ENCODE measurements at regions not wholly inside any gene's neighbourhood (a gene's known extent, or its start where the extent isn't known, plus 50 kb on each side); places are given as distances from the start of the nearest gene placed in this dataset.

DNA sequence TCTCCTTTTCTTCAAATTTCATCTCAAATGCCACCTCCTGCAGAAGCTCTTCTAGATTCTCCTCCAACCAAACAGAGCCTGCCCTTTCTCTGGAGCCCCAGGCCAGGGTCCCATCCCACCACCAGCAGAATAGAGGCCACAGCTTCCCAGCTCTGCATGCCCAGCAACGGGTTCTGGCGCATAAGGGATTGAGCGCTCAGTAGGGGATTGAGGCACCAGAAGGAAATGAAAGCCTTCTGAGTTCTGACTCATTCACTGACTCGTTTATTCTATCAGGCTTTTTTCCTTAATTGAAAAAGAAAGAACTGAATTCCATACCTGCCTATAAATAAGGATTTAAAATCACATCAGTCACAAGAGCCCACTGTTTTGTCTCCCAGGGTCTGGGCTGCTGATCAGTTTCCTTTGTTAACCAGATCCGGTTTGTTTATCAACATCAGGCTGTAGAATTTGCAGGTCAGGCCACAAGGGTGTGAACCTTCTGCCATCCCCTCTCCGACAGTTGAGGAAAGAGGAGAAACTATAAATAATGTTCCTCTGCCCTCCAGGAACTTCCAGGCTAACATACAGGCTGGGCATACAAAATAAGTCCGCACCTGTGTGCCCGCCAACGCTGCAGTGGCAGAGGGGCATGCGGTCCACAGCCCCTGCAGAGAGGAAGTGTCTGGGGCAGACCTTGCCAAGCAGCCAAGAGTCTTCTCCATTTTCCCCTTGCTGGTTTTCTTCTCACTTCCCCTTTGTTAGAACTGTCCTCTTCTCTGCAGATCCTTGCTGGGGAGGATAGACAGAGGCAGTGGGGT is 63.5 kb upstream of the PRDM11 start:
- no peak for DNase-seq (ENCODE audit: extremely low spot score)
- no peak for TF ChIP-seq FOXK2 (IDR thresholded peaks at IDR 0.05)
- TF ChIP-seq ZNF384 (IDR thresholded peaks at IDR 0.05) = no peak
- no peak for TF ChIP-seq CTBP1 (IDR thresholded peaks at IDR 0.05; ENCODE audit: borderline replicate concordance)
- TF ChIP-seq SUZ12 (IDR thresholded peaks at IDR 0.05) = no peak
- no peak for TF ChIP-seq L3MBTL2 (conservative IDR thresholded peaks at IDR 0.05)
- TF ChIP-seq TARDBP (IDR thresholded peaks at IDR 0.05) = no peak
- TF ChIP-seq ELF4 (IDR thresholded peaks at IDR 0.05) = no peak
- TF ChIP-seq, protein P1, sequence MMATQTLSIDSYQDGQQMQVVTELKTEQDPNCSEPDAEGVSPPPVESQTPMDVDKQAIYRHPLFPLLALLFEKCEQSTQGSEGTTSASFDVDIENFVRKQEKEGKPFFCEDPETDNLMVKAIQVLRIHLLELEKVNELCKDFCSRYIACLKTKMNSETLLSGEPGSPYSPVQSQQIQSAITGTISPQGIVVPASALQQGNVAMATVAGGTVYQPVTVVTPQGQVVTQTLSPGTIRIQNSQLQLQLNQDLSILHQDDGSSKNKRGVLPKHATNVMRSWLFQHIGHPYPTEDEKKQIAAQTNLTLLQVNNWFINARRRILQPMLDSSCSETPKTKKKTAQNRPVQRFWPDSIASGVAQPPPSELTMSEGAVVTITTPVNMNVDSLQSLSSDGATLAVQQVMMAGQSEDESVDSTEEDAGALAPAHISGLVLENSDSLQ (IDR thresholded peaks at IDR 0.05) = no peak
- TF ChIP-seq NFRKB (IDR thresholded peaks at IDR 0.05) = no peak
- no peak for TF ChIP-seq HDGF (IDR thresholded peaks at IDR 0.05; ENCODE audit: borderline replicate concordance)
- no peak for TF ChIP-seq BHLHE40 (IDR thresholded peaks at IDR 0.05; ENCODE audit: borderline replicate concordance)
- no peak for TF ChIP-seq LEF1 (IDR thresholded peaks at IDR 0.05; ENCODE audit: borderline replicate concordance)
- TF ChIP-seq SP1 (IDR thresholded peaks at IDR 0.05) = no peak
- no peak for TF ChIP-seq ARNT (IDR thresholded peaks at IDR 0.05)
- no peak for TF ChIP-seq FOXA1 (IDR thresholded peaks at IDR 0.05)
- no peak for TF ChIP-seq FOXM1 (IDR thresholded peaks at IDR 0.05; ENCODE audit: borderline replicate concordance)
- ChIA-PET CTCF (interaction anchor here (1.8 kb wide), 1 partner anchor 147 kb away, joined by 8 read pairs; no protein-coding TSS in a partner anchor), POLR2A (no interaction called here)

DNA sequence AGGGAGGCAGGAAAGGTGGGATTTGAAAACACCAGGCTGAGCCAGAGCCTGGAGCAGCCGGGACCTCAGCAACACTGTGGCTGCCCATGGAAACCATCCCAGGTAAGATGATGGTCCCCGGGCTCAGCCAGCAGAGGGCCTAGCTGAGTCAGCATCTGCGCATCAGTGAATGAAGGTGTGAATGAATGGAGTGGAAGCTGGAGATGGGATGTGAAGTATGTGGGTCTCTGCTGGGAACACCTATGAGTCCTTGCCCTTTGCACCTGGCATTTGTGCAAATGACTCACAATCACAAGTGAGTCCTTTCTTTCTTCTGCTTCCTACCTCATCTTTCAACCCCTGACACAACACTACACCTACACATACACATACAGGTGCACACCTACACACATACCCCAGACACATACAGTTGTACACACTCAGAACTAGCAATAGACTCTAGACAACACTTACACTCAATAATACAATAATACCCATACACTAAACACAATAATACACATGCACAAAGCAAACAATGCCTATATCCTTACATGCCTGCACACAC is 62.8 kb upstream of the PRDM11 start:
- CTCF ChIA-PET = no interaction called here
- POLR2A ChIA-PET = no interaction called here
- DNase-seq (ENCODE audit: extremely low spot score) = peak; percentile 51
- TF ChIP-seq, protein P1 (IDR thresholded peaks at IDR 0.05) = no peak
- no peak for TF ChIP-seq FOXK2 (IDR thresholded peaks at IDR 0.05)
- no peak for TF ChIP-seq NFRKB (IDR thresholded peaks at IDR 0.05)
- no peak for TF ChIP-seq LEF1 (IDR thresholded peaks at IDR 0.05; ENCODE audit: borderline replicate concordance)
- TF ChIP-seq SP1 (IDR thresholded peaks at IDR 0.05) = no peak
- TF ChIP-seq ZNF384 (IDR thresholded peaks at IDR 0.05) = no peak
- TF ChIP-seq BHLHE40 (IDR thresholded peaks at IDR 0.05; ENCODE audit: borderline replicate concordance) = no peak
- TF ChIP-seq FOXM1 (IDR thresholded peaks at IDR 0.05; ENCODE audit: borderline replicate concordance) = no peak
- no peak for TF ChIP-seq ARNT (IDR thresholded peaks at IDR 0.05)
- TF ChIP-seq ELF4 (IDR thresholded peaks at IDR 0.05) = no peak

DNA sequence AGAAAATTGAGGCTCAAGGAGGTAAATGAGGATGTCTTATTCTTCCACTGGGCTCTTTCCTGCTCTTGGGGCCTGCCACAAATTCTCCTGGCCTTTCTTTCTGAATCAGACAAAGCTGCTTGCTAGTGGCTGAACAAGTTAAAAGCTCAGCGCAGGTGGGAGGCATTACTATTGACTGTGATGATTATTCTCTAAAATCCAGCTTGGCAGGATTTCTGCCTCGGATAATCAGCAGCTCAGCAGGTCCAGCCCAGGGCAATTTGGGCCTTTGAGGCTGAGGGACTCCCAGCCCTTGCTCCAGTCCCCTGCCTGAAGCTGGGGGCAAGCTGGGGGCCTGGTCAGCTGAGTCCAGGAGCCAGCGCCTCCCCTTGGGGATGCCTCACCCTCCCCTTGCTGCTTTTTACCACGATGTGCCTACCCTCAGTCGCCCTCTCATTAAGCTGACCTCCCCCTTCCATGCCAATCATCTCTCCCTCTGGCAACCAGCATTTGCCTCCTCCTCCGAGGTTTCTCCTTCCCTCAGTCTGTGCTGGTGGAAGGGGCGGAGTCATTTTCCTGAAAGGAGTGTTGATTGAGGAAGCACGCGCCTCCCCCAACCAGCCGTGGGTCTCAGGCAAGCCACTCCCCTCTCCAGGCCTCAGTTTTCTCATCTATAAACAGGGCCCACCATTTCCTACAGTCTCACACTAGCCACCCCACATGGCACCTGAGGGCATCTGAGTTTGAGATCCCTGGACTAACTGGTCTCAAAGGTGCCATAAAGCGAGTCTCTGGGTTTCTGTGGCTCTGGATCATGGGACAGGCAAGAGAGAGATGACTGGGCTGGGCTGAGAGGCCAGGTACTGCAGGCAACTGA is 60.6 kb upstream of the PRDM11 start:
- ChIA-PET CTCF (no interaction called here), POLR2A (no interaction called here)
- no peak for DNase-seq (ENCODE audit: extremely low spot score)
- no peak for TF ChIP-seq FOXA1 (IDR thresholded peaks at IDR 0.05)
- TF ChIP-seq FOXM1 (IDR thresholded peaks at IDR 0.05; ENCODE audit: borderline replicate concordance) = no peak
- TF ChIP-seq SUZ12 (IDR thresholded peaks at IDR 0.05) = no peak
- TF ChIP-seq CTBP1 (IDR thresholded peaks at IDR 0.05; ENCODE audit: borderline replicate concordance) = no peak
- no peak for TF ChIP-seq LEF1 (IDR thresholded peaks at IDR 0.05; ENCODE audit: borderline replicate concordance)

DNA sequence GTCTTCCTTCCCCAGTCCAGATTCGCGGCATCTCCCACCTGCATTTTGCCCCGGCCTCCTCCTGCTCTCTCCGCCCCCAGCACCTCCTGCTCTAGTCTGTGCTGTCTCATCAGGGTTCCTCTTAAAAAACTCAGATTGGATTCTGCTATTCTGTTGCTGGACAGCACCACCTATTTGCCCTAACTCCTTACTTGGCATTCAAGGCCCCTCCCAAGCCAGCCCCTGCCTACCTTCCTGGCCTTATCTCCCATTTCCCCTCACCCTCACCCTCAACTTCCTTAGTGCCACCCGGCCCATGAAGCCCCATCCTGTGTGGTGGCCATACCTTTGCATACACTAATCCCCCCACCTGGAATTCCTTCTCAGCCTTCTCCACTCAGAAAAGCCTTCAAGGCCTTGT is 59.9 kb upstream of the PRDM11 start:
- CTCF ChIA-PET = no interaction called here

DNA sequence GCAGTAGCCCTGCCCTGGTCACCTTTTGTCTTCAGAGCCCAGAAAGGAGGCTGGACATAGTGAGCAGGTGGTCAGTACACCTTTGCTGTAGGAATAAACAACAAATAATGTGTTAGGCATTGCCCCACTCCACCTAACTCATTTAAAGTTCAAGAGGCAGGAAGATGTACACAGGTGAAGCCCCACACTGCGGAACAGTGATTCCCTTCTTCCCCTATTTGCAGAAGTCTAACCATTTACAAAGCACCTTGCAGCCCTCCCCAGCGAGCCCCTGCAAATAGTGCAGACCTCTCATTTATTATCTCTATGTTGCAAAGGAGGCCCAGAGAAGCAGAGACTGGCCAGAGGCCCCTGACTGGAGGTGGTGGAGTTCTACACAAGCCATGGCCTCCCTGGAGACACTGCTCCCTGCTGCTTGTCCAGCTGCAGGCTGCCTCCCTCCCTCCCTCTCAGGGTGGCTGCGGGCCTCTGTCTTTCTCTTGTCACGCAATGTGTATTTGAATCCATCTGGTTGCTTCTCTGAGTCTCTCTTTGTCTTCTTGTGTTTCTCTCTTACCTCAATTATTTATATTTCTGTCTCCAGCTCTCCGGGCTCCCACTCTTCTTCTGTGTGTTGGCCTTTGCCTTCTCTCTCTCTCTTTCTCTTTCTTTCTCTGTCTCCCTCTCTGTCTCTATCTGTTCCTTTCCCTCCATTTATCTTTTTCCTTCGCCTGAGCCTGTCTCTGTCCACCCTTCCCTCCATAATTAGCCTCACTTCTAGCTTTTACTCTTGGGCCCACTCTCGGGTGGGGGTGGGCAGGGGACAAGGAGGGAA is 59.1 kb upstream of the PRDM11 start:
- no peak for DNase-seq (ENCODE audit: extremely low spot score)
- ChIA-PET POLR2A (no interaction called here), CTCF (no interaction called here)
- no peak for TF ChIP-seq HDGF (IDR thresholded peaks at IDR 0.05; ENCODE audit: borderline replicate concordance)
- TF ChIP-seq, protein P1 (IDR thresholded peaks at IDR 0.05) = no peak
- TF ChIP-seq LEF1 (IDR thresholded peaks at IDR 0.05; ENCODE audit: borderline replicate concordance) = no peak
- TF ChIP-seq CTBP1 (IDR thresholded peaks at IDR 0.05; ENCODE audit: borderline replicate concordance) = no peak
- no peak for TF ChIP-seq ARNT (IDR thresholded peaks at IDR 0.05)
- TF ChIP-seq ELF4 (IDR thresholded peaks at IDR 0.05) = no peak
- no peak for TF ChIP-seq ZNF384 (IDR thresholded peaks at IDR 0.05)
- TF ChIP-seq SP1 (IDR thresholded peaks at IDR 0.05) = no peak
- no peak for TF ChIP-seq SUZ12 (IDR thresholded peaks at IDR 0.05)
- no peak for TF ChIP-seq FOXA1 (IDR thresholded peaks at IDR 0.05)
- TF ChIP-seq FOXM1 (IDR thresholded peaks at IDR 0.05; ENCODE audit: borderline replicate concordance) = no peak
- no peak for TF ChIP-seq FOXK2 (IDR thresholded peaks at IDR 0.05)
- no peak for TF ChIP-seq NFRKB (IDR thresholded peaks at IDR 0.05)
- no peak for TF ChIP-seq TARDBP (IDR thresholded peaks at IDR 0.05)
- TF ChIP-seq BHLHE40 (IDR thresholded peaks at IDR 0.05; ENCODE audit: borderline replicate concordance) = no peak

More for the DNA sequence above, 59.9 kb upstream of the PRDM11 start:
- POLR2A ChIA-PET = no interaction called here
- DNase-seq (ENCODE audit: extremely low spot score) = no peak
- no peak for TF ChIP-seq FOXM1 (IDR thresholded peaks at IDR 0.05; ENCODE audit: borderline replicate concordance)
- no peak for TF ChIP-seq ZNF384 (IDR thresholded peaks at IDR 0.05)
- TF ChIP-seq ELF4 (IDR thresholded peaks at IDR 0.05) = no peak
- no peak for TF ChIP-seq CTBP1 (IDR thresholded peaks at IDR 0.05; ENCODE audit: borderline replicate concordance)

All from HEK293T (cell line).